NCI-H226 (cell line): ENCODE measurements at regions not wholly inside any gene's neighbourhood (a gene's known extent, or its start where the extent isn't known, plus 50 kb on each side); places are given as distances from the start of the nearest gene placed in this dataset.

Experiments used
- DNase-seq: peaks from one replicate; pipeline ENCODE4 v3.0.0-alpha.2; 2015

GRCh38 chr9:11003836-11004235 is 391.0 kb upstream of the PTPRD start:
- no peak for DNase-seq

DNA sequence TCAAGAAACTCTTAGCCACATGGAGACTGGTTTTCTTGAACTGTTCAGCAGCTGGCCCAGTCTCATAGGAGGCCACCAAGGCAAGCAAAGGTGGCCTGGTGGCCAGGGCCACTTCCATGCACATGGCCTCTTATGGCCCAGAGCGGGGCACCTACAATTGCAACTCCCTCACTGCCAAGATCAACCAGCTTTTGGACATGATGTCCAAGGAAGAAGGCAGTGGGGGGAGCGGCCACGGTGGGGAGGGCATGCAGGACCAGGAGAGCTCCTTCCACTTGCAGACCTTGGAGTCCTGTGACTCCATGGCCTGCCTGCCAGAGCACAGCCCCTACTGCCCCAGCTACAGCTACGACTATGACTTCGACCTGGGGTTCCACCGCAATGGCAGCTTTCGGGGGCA is 398.9 kb upstream of the PTPRD start:
- DNase-seq: no peak

DNA sequence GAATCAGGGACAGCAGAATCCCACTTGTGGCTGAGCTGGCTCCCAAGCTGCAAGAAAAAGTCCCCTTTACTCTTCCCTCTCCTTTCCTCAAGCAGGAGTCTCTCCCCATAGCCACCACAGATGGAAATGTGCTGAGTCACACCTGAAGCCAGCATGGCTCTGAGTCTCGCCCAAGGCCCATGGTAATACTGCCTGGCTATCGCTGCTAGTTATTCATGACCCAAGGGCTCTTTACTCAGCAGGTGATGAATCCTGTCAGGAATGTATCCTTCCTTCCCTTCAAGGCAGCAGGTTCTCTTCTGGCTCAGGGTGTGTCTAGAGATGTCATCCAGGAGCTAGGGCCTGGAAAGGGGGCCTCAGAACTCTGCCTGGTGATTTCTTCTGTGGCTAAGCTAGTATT is 403.3 kb upstream of the PTPRD start:
- DNase-seq: no peak

DNA sequence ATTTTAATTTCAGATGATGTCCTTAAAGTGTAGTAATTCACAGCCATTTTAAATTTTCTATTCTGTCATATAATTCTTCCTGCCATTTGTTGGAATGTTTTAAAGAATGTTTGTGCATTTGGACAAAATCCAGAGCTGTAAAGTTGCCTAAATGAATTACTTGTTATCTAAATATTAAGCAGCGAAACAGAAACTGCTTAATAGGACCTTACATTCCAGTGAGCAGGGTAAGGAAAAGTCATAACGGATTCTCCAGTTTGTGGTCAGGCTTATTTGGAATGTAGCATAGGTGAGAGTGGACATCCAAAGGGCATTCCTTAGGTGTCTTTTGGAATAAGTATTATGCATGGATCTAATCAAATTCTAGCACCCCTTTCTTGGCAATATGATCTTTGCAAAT is 410.4 kb upstream of the PTPRD start:
- no peak for DNase-seq

- no peak for DNase-seq
Observed at GRCh38 chr9:11025775-11026174, 413.0 kb upstream of the PTPRD start.

DNA sequence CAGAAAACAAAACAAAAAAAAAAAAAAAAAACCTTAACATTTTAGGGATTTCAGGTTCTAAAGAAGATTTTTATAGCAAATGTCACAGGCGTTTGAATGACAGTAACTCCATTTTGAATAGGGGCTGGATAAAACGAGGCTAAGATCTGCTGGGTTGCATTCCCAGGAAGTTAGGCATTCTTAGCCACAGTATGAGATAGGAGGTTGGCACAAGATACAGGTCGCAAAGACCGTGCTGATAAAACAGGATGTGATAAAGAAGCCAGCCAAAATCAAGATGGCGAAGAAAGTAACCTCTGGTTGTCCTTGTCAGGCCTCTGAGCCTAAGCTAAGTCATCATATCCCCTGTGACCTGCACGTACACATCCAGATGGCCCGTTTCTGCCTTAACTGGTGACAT is 425.6 kb upstream of the PTPRD start:
- DNase-seq: no peak

GRCh38 chr9:11039006-11039405 is 426.2 kb upstream of the PTPRD start:
- DNase-seq: no peak

GRCh38 chr9:11045589-11045988 is 432.8 kb upstream of the PTPRD start:
- no peak for DNase-seq

DNA sequence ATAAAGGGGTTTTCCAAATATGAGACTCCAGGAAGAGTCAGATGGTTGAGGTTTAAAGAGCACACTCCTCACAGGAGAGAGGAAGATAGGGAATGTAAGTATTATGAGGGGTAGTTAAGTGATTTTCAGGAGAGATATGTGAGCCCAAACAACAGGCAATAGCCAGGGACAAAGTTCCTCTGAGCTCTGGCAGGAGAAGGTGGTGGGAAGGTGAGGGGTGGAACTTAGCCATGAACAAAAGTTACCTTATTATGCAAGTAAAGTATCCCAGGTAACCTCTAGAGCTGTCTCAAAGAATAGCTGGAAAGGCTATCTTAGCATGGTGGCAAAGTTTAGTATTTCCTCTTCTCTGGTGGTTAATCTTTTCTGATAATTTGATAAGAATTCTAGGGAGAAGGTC is 450.5 kb upstream of the PTPRD start:
- DNase-seq: no peak

DNA sequence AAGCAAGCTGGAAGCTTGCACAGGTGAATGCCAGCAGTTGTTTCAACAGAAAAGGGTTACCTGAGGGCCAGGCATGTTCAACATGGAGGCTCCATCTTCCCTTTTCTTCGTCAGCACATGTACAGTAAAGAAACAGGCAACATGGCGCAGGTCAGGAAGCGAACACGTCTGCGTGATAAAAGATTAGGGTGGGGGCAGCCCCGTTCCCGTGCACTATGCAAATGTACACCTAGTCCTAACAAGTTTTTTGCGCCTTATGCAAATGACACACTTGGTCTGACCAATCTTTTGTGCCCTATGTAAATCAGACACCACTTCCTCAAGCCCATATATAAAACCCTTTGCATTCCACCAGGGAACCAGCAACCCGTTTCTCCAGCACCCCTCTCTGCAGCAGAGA is 452.1 kb upstream of the PTPRD start:
- no peak for DNase-seq

GRCh38 chr9:11072176-11072575 is 459.4 kb upstream of the PTPRD start:
- DNase-seq: no peak

GRCh38 chr9:11086561-11086960 is 473.8 kb upstream of the PTPRD start:
- no peak for DNase-seq

GRCh38 chr9:11088821-11089374 is 476.1 kb upstream of the PTPRD start:
- no peak for DNase-seq

DNA sequence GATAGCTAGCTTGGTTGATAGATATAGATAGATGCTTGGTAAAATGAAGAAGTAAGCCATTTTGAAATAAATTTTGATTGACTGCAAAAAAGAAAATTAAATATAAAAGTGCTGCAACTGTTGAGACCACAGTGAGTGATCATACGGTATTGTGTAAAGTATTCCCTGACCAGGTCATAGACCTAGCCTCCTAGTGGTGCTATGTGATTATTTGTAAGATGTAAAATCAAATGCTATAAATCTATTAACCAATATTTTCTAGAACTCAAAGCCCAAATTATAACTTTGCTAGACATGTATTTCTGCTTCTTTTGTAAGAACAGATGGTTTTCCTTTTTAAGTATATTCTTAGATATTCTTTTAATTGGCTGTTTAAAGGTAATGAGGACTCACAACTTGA is 480.2 kb upstream of the PTPRD start:
- DNase-seq: no peak

GRCh38 chr9:11097020-11097419 is 484.2 kb upstream of the PTPRD start:
- DNase-seq: no peak

DNA sequence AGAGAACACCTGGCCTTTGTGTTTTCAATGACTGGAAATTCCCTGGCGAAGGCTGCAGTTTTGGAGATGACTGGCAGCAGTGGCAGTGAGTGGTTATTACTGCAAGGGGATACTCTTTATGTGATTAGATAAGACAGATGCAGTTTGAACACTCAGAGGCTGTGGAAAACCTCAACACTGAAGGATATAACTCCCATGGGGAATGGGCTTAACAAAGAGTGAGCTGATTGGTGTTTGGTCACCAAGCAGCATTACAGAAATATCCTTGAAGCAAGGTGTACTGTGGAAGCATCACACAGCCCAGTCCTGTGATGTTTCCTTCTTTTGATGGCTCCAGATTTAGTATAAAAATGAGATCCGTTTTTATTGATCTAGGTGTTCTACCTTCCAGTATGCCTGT is 490.7 kb upstream of the PTPRD start:
- DNase-seq: no peak

DNA sequence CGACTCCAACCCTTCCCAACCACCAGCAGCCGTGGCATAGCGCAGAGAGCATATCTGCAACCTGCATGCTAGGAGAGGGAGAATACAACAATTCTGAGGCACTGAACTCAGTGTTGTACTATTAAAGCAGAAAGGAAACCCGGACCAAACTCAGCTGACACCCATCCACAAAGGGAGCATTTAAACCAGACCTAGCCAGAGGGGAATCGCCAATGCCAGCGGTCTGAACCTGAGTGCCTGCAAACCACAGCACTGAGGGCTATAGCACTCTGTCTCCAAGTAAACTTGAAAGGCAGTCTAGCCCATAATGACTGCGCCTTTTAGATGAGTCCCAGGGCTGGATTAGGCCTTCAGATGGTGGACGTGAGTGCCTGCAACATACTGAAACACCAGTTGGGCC is 494.4 kb upstream of the PTPRD start:
- no peak for DNase-seq

DNA sequence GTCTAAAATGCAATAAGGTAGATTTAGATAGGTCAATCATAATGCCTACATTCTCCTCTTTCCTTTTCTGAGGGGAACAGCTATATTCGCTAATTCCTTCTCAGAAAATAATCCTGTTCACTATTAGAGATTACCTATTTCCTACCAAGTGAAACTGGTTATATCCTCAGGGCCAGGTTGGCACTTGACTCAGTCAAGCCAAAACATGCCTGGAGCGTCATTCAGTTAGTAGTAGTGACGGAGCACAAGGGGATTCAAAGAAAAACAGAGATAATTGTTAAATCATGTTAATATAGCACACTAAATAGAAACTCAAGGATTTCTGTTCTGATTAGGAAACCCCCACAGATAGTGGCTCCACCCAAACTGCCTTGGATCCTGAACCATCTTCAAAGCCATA is 515.4 kb upstream of the PTPRD start:
- DNase-seq: no peak

GRCh38 chr9:11135851-11136250 is 523.0 kb upstream of the PTPRD start:
- DNase-seq: no peak

GRCh38 chr9:11141357-11141756 is 528.6 kb upstream of the PTPRD start:
- no peak for DNase-seq

GRCh38 chr9:11142965-11143738 is 530.4 kb upstream of the PTPRD start:
- DNase-seq: no peak

DNA sequence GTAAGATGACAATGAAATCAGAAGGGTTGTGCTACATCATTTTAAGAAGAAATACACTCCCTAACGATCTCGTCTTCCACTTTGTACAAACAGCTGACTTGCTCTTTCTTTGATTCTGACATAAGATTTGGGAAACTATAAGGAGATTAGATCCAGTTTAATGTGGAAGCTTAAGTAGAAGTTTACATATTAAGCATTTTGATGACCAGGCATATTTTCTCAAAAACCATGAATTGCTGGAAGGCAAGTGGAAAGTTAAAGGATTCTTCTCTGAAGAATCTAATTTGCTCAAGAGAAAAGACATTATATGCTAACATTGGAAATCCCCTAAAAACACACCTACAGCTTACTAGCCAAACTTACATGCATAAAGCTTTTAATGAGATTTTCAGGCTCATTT is 531.9 kb upstream of the PTPRD start:
- no peak for DNase-seq

GRCh38 chr9:11148189-11148588 is 535.4 kb upstream of the PTPRD start:
- DNase-seq: no peak

- DNase-seq: no peak
Observed at GRCh38 chr9:11149065-11149464, 536.3 kb upstream of the PTPRD start.

DNA sequence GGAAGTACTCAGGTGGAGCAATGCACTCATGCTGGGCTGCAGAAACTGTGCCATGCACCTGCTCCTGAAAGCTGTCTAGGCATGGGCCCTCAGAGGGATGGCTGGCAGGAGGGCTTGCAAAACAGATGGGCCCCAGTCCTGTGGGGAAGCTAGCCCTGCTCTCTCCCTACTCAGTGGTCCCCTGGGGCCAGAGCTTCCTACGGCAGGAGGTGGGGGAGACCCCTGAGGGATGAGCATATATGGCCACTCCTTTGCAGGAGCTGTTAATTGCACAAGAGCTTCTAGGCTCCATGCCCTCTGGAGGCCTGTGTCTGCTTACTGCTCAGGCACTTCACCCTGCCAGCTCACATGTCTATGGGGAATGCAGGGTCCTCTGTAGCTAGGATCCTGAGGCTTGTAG is 545.3 kb upstream of the PTPRD start:
- no peak for DNase-seq
